CD14-positive monocyte (primary cell): ENCODE measurements at regions not wholly inside any gene's neighbourhood (a gene's known extent, or its start where the extent isn't known, plus 50 kb on each side); places are given as distances from the start of the nearest gene placed in this dataset.

Experiments
- DNase-seq, 3 donors: peaks; one replicate each; pipeline ENCODE4 v3.0.0-alpha.2; 2011 to 2022
- H2AFZ ChIP-seq: 2 replicates; pipeline ENCODE4 v1.6.0; 2012; ENCODE audit warnings: mild to moderate bottlenecking, low read depth, low read length, inconsistent platforms; ENCODE audit not compliant: insufficient read depth, poor library complexity, severe bottlenecking
- H3K27ac ChIP-seq, 2 donors: 1 replicate in 1 of 2; 2 replicates in 1 of 2; pipeline ENCODE4 v1.5.1; 2012 to 2013; ENCODE audit warnings: low read length in 2 of 2, control low read depth in 1 of 2, inconsistent platforms in 1 of 2, low read depth in 1 of 2, mild to moderate bottlenecking in 1 of 2
- H3K27me3 ChIP-seq, 2 donors: one replicate each; pipeline versions ENCODE4 v1.6.0 to v1.6.1; 2011 to 2013; ENCODE audit warnings: low read length in 2 of 2; ENCODE audit not compliant: control insufficient read depth in 2 of 2, insufficient read depth in 2 of 2
- H3K36me3 ChIP-seq, 2 donors: replicated peaks in 1 of 2; 1 replicate in 1 of 2; 2 replicates in 1 of 2; pipeline versions ENCODE4 v1.5.1 to v1.6.1; 2012 to 2013; ENCODE audit warnings: low read length in 2 of 2, control low read depth in 1 of 2, inconsistent platforms in 1 of 2, mild to moderate bottlenecking in 1 of 2; ENCODE audit not compliant: insufficient read depth in 2 of 2, control insufficient read depth in 1 of 2
- H3K4me1 ChIP-seq, 2 donors: 1 replicate in 1 of 2; 2 replicates in 1 of 2; pipeline versions ENCODE4 v1.5.1 to v1.6.1; 2012 to 2013; ENCODE audit warnings: low read length in 2 of 2, control low read depth in 1 of 2, inconsistent platforms in 1 of 2, mild to moderate bottlenecking in 1 of 2, moderate library complexity in 1 of 2; ENCODE audit not compliant: insufficient read depth in 2 of 2, control insufficient read depth in 1 of 2
- H3K4me2 ChIP-seq: replicated peaks from 2 replicates; pipeline ENCODE3; 2012; ENCODE audit warnings: low read length, moderate library complexity, mild to moderate bottlenecking; ENCODE audit not compliant: poor library complexity, severe bottlenecking; ENCODE audit errors: extremely low read depth
- H3K4me3 ChIP-seq, 3 experiments: fragments of 200-600 bp in 1 of 3; sonication (generic) in 1 of 3; replicated peaks in 1 of 3; 1 replicate in 2 of 3; 2 replicates in 1 of 3; pipeline ENCODE4 v1.5.1; 2011 to 2013; ENCODE audit warnings: low read length in 3 of 3, mild to moderate bottlenecking in 3 of 3, control low read depth in 2 of 3, low read depth in 2 of 3, inconsistent platforms in 1 of 3, moderate library complexity in 1 of 3
- H3K79me2 ChIP-seq: 2 replicates; pipeline ENCODE4 v1.6.0; 2012; ENCODE audit warnings: mild to moderate bottlenecking, control low read depth, inconsistent platforms, low read length, moderate library complexity; ENCODE audit not compliant: insufficient read depth
- H3K9ac ChIP-seq: 2 replicates; pipeline ENCODE4 v1.6.0; 2017; ENCODE audit warnings: low read length, mild to moderate bottlenecking; ENCODE audit not compliant: insufficient read depth, poor library complexity, severe bottlenecking
- H3K9me3 ChIP-seq, 2 donors: replicated peaks in 1 of 2; 1 replicate in 1 of 2; 2 replicates in 1 of 2; pipeline versions ENCODE4 v1.5.1 to v1.6.1; 2012 to 2013; ENCODE audit warnings: low read length in 2 of 2, control low read depth in 1 of 2; ENCODE audit not compliant: control insufficient read depth in 1 of 2, insufficient read depth in 1 of 2
- H4K20me1 ChIP-seq: 2 replicates; pipeline ENCODE4 v1.6.0; 2012; ENCODE audit warnings: mild to moderate bottlenecking, low read length, control low read depth, moderate library complexity; ENCODE audit not compliant: insufficient read depth
- H3K27ac Mint-ChIP-seq, 7 donors: one replicate each; pipeline ENCODE4 v1.8.0; 2020; ENCODE audit warnings: mild to moderate bottlenecking in 7 of 7, mixed read lengths in 7 of 7, moderate library complexity in 6 of 7, inconsistent platforms in 2 of 7
- H3K27me3 Mint-ChIP-seq, 3 donors: one replicate each; pipeline ENCODE4 v1.8.0; 2021 to 2022; ENCODE audit warnings: low read depth in 3 of 3, mild to moderate bottlenecking in 3 of 3, mixed read lengths in 3 of 3, moderate library complexity in 3 of 3, inconsistent platforms in 1 of 3
- H3K36me3 Mint-ChIP-seq, 2 donors: one replicate each; pipeline ENCODE4 v1.8.0; 2020; ENCODE audit warnings: mixed read lengths in 2 of 2, inconsistent platforms in 1 of 2, mild to moderate bottlenecking in 1 of 2
- H3K4me1 Mint-ChIP-seq: one replicate; pipeline ENCODE4 v1.8.0; 2020; ENCODE audit warnings: mild to moderate bottlenecking, mixed read lengths
- H3K4me3 Mint-ChIP-seq, 2 donors: one replicate each; pipeline ENCODE4 v1.8.0; 2020; ENCODE audit warnings: mild to moderate bottlenecking in 2 of 2, mixed read lengths in 2 of 2, moderate library complexity in 1 of 2
- H3K9me3 Mint-ChIP-seq, 7 donors: one replicate each; pipeline ENCODE4 v1.8.0; 2020 to 2022; ENCODE audit warnings: mixed read lengths in 7 of 7, mild to moderate bottlenecking in 6 of 7, moderate library complexity in 6 of 7, inconsistent platforms in 2 of 7
- WGBS: methylation state at CpG from one replicate; pipeline ENCODE4 v1.1.5; 2013; ENCODE audit warnings: missing lambda C conversion rate; ENCODE audit not compliant: insufficient coverage; 5-methylcytosine and 5-hydroxymethylcytosine counted together
- intact Hi-C, 2 donors: fragments of 100-400 bp; cut with micrococcal nuclease; formaldehyde crosslinking; loops; one replicate each; pipeline versions ENCODE4 v1.15.0 to v1.15.1; 2023
- TF ChIP-seq, protein P1 (sequence below): fragments of 200-600 bp; IDR thresholded peaks from one replicate; pipeline ENCODE4 v1.8.0; 2022; ENCODE audit warnings: antibody characterized with exemption, mild to moderate bottlenecking

DNA sequence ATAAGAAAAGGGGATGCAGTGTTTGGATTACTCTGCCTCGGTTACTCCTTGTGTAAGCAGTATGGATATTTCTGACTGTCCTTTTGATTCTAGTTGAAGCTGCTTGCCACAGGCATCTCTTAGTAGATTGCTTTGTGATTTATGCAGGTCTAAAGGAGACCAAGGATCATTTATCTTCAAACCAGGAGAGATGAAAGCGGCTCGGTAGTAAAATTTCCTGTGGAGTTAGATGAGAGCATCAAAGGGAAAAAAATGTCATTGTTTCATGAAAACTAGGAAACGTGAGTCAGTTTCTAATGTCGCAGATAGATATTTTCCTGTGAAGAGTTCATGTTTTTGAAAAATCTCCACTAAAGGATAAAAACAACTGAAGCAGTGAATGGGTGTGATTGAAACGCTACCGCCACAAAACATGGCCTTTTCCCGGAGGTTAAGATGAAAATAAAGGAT is 254.0 kb upstream of the TBL1XR1 start:
- peak overlapping the region; percentile 30 for H2AFZ ChIP-seq
- TF ChIP-seq, protein P1, sequence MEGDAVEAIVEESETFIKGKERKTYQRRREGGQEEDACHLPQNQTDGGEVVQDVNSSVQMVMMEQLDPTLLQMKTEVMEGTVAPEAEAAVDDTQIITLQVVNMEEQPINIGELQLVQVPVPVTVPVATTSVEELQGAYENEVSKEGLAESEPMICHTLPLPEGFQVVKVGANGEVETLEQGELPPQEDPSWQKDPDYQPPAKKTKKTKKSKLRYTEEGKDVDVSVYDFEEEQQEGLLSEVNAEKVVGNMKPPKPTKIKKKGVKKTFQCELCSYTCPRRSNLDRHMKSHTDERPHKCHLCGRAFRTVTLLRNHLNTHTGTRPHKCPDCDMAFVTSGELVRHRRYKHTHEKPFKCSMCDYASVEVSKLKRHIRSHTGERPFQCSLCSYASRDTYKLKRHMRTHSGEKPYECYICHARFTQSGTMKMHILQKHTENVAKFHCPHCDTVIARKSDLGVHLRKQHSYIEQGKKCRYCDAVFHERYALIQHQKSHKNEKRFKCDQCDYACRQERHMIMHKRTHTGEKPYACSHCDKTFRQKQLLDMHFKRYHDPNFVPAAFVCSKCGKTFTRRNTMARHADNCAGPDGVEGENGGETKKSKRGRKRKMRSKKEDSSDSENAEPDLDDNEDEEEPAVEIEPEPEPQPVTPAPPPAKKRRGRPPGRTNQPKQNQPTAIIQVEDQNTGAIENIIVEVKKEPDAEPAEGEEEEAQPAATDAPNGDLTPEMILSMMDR = no peak
- no peaks in the 10 kb centered on the region for H3K36me3 ChIP-seq
- Mint-ChIP-seq H3K27ac (no peak overlapping the region), H3K27me3 (no peaks in the 10 kb centered on the region), H3K4me3 (no peak overlapping the region), H3K9me3 (peaks cover 0 to 3% (median 0%) of the 10 kb centered on the region in 7 donors), H3K36me3 (no peaks in the 10 kb centered on the region), H3K4me1 (peaks cover 25% of the 10 kb centered on the region)
- H3K9ac ChIP-seq = no peak overlapping the region
- no peak for DNase-seq
- intact Hi-C loops = loop anchor here in 1 of 2 donors (10.0 kb wide), 1 partner anchor 257 kb away; the partner anchor contains the start of gene TBL1XR1
- H3K79me2 ChIP-seq = no peaks in the 10 kb centered on the region
- H3K4me1 ChIP-seq = peaks cover 62 to 74% of the 10 kb centered on the region in 2 donors
- no peak overlapping the region for H3K4me2 ChIP-seq
- H3K4me3 ChIP-seq = no peak overlapping the region
- no peaks in the 10 kb centered on the region for H4K20me1 ChIP-seq
- H3K9me3 ChIP-seq = no peaks in the 10 kb centered on the region
- no peaks in the 10 kb centered on the region for H3K27me3 ChIP-seq
- WGBS = 94% methylated on average over 3 of the region's 8 CpGs
- no peak overlapping the region for H3K27ac ChIP-seq

DNA sequence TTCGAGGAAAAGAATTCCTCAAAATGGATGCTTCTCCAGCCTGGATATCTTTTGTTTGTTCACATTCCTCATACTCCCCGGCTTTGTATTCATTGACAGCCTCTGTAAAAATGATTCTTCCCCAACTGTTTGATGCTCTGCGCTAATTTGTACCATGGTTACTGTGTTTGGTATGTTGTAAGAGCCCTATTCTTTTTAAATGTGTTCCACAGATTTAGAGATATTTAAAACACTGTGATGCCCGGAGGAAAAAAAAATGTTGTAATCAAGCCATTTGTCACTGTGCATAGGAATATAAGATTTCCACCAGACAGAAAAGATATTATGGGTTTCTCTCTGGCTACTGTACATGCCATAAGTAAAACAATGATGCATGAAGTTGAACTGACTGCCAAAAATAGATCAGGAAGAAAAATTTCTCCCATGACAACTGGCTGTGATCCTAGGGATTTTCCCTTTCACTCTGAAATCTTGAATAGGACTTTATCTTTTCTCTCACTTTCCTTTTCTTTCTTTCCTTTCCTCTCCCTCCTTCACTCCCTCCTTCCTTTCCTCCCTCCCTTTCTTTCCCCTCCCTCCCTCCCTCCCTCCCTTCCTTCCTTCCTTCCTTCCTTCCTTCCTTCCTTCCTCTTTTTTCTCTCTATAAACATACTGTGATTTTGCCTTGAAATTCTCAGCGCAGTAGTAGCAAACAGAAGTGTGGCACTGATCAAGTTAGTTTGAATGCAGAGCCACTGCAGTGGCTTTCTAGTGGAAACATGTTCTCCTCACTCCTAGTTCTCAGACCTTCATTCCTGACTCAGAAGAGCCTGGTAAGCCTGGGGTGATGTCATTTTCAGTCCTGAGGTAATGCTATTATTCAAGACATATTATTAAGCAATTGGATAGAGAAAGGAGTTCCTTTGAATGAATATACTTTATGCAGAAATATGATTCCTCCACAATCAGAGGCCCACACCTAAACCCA is 254.9 kb upstream of the TBL1XR1 start:
- Mint-ChIP-seq H3K4me1 (peaks cover 20% of the 10 kb centered on the region), H3K27me3 (no peaks in the 10 kb centered on the region), H3K4me3 (no peak overlapping the region), H3K27ac (no peak overlapping the region), H3K9me3 (peaks cover 0 to 3% (median 0%) of the 10 kb centered on the region in 7 donors), H3K36me3 (no peaks in the 10 kb centered on the region)
- no peaks in the 10 kb centered on the region for H3K79me2 ChIP-seq
- no peak overlapping the region for H3K4me3 ChIP-seq
- no peaks in the 10 kb centered on the region for H4K20me1 ChIP-seq
- DNase-seq = peak; percentile 51 to 80 (median 58)
- no peak overlapping the region for H3K27ac ChIP-seq
- H3K27me3 ChIP-seq = no peaks in the 10 kb centered on the region
- H3K9me3 ChIP-seq = peaks cover under 1 to 3% of the 10 kb centered on the region in 2 donors
- no peaks in the 10 kb centered on the region for H3K36me3 ChIP-seq
- intact Hi-C loops = loop anchor here in 1 of 2 donors (10.0 kb wide), 1 partner anchor 257 kb away; the partner anchor contains the start of gene TBL1XR1
- no peak overlapping the region for H2AFZ ChIP-seq
- no peak overlapping the region for H3K4me2 ChIP-seq
- H3K4me1 ChIP-seq = peaks cover 56 to 66% of the 10 kb centered on the region in 2 donors
- no CpG with 5 or more reads among the region's 5 CpGs for WGBS
- H3K9ac ChIP-seq = no peak overlapping the region
- TF ChIP-seq, protein P1 = no peak
